GM18508 (cell line): ENCODE measurements at regions not wholly inside any gene's neighbourhood (a gene's known extent, or its start where the extent isn't known, plus 50 kb on each side); places are given as distances from the start of the nearest gene placed in this dataset.

Experiments
- ATAC-seq: cut with Tn5 transposase; IDR thresholded peaks from one replicate; pipeline ENCODE4 v1.9.1; 2021; ENCODE audit warnings: moderate number of reproducible peaks; ENCODE audit not compliant: insufficient read depth, unreplicated experiment

- no peak for ATAC-seq
These were observed 232.1 kb downstream of the ENC1 start for GRCh38 chr5:74408150-74409043.

- no peak for ATAC-seq
These were observed 232.8 kb downstream of the ENC1 start for GRCh38 chr5:74407701-74408100.

- no peak for ATAC-seq
These were observed 233.7 kb downstream of the ENC1 start for GRCh38 chr5:74406844-74407243.

GRCh38 chr5:74405593-74405992 is 234.9 kb downstream of the ENC1 start:
- no peak for ATAC-seq

GRCh38 chr5:74404574-74405508 is 235.7 kb downstream of the ENC1 start:
- no peak for ATAC-seq

- no peak for ATAC-seq
These were observed 236.8 kb downstream of the ENC1 start for GRCh38 chr5:74403771-74404170.

GRCh38 chr5:74402553-74402952 is 238.0 kb downstream of the ENC1 start:
- ATAC-seq: no peak

GRCh38 chr5:74401946-74402320 is 238.6 kb downstream of the ENC1 start:
- no peak for ATAC-seq

GRCh38 chr5:74401281-74401945 is 239.1 kb downstream of the ENC1 start:
- no peak for ATAC-seq

- no peak for ATAC-seq
These were observed 240.5 kb downstream of the ENC1 start for GRCh38 chr5:74400067-74400466.

GRCh38 chr5:74396913-74397622 is 243.5 kb downstream of the ENC1 start:
- no peak for ATAC-seq

- ATAC-seq: no peak
These were observed 245.3 kb downstream of the ENC1 start for GRCh38 chr5:74394916-74395880.

GRCh38 chr5:74394528-74394915 is 246.0 kb downstream of the ENC1 start:
- no peak for ATAC-seq

GRCh38 chr5:74393943-74394342 is 246.6 kb downstream of the ENC1 start:
- no peak for ATAC-seq

- no peak for ATAC-seq
These were observed 247.7 kb downstream of the ENC1 start for GRCh38 chr5:74392711-74393351.

- ATAC-seq: no peak
These were observed 249.1 kb downstream of the ENC1 start for GRCh38 chr5:74391410-74391809.

- ATAC-seq: no peak
These were observed 249.7 kb downstream of the ENC1 start for GRCh38 chr5:74390822-74391221.

GRCh38 chr5:74390306-74390637 is 250.3 kb downstream of the ENC1 start:
- no peak for ATAC-seq
